ENCODE measurements at regions not wholly inside any gene's neighbourhood (a gene's known extent, or its start where the extent isn't known, plus 50 kb on each side); places are given as distances from the start of the nearest gene placed in this dataset.

DNA sequence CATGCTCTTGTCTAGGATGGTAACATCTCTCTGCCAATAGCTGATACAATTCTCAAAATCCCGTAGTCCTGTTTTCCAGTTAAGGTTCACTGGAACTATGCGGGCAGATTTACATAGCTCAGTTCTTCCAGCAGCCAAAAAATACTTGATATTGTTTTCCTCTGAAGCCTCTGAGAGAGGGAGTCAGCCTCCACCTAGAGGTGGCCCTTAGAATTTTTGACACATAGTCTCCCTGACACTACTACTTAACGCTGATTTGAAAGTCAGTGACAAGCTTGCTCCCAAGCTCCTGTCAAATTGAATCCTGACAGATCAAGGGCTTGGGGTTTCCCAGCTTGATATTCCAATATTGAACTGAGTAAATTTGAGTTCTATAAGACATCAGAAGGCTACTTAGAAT lies 1780.1 kb downstream of the TP53TG3F start:
- no peak for TF ChIP-seq POLR2A (IDR thresholded peaks at IDR 0.05)
- TF ChIP-seq, protein P1, sequence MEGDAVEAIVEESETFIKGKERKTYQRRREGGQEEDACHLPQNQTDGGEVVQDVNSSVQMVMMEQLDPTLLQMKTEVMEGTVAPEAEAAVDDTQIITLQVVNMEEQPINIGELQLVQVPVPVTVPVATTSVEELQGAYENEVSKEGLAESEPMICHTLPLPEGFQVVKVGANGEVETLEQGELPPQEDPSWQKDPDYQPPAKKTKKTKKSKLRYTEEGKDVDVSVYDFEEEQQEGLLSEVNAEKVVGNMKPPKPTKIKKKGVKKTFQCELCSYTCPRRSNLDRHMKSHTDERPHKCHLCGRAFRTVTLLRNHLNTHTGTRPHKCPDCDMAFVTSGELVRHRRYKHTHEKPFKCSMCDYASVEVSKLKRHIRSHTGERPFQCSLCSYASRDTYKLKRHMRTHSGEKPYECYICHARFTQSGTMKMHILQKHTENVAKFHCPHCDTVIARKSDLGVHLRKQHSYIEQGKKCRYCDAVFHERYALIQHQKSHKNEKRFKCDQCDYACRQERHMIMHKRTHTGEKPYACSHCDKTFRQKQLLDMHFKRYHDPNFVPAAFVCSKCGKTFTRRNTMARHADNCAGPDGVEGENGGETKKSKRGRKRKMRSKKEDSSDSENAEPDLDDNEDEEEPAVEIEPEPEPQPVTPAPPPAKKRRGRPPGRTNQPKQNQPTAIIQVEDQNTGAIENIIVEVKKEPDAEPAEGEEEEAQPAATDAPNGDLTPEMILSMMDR (IDR thresholded peaks at IDR 0.05), result no peak
- no peak for DNase-seq
- Histone ChIP-seq H3K4me3 (no peak overlapping the region), H3K9me3 (no peaks in the 10 kb centered on the region), H3K27ac (no peak overlapping the region), H3K36me3 (no peaks in the 10 kb centered on the region), H3K4me1 (no peaks in the 10 kb centered on the region), H3K27me3 (no peaks in the 10 kb centered on the region)
- ATAC-seq, result no peak
- 49% methylated on average over 3 of the region's 3 CpGs for WGBS (ENCODE audit: insufficient coverage, low coverage, low lambda C conversion rate, missing lambda C conversion rate)
- intact Hi-C loops (cut with DNase I), result no loop called here

DNA sequence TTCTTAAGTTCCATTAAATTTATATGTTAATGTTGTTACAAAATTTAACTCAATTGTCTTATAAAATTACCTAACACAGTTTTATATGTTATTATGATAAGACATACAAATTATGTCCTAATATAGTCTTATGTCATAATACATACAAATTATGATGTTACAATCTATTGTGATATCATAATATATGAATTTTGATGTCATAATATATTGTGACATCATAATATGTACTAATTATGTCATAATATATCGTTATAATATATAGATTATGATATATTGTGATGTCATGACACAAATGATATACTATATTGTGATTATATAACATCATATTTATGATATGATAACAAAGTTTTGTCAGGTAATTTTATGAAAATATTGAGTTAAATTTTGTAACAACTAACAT lies 1789.6 kb downstream of the TP53TG3F start:
- DNase-seq (no peak), ATAC-seq (no peak)
- H3K4me1 ChIP-seq, result no peaks in the 10 kb centered on the region
- intact Hi-C loops (cut with DNase I), result no loop called here
- no peaks in the 10 kb centered on the region for H3K36me3 ChIP-seq
- H3K9me3 ChIP-seq, result no peaks in the 10 kb centered on the region
- no peak overlapping the region for H3K27ac ChIP-seq
- no peaks in the 10 kb centered on the region for H3K27me3 ChIP-seq
- WGBS (ENCODE audit: insufficient coverage, low coverage, low lambda C conversion rate, missing lambda C conversion rate), result 5% methylated on average over 1 of the region's 1 CpG
- no peak overlapping the region for H3K4me3 ChIP-seq
- no peak for TF ChIP-seq POLR2A (IDR thresholded peaks at IDR 0.05)
- TF ChIP-seq, protein P1 (IDR thresholded peaks at IDR 0.05), result no peak

DNA sequence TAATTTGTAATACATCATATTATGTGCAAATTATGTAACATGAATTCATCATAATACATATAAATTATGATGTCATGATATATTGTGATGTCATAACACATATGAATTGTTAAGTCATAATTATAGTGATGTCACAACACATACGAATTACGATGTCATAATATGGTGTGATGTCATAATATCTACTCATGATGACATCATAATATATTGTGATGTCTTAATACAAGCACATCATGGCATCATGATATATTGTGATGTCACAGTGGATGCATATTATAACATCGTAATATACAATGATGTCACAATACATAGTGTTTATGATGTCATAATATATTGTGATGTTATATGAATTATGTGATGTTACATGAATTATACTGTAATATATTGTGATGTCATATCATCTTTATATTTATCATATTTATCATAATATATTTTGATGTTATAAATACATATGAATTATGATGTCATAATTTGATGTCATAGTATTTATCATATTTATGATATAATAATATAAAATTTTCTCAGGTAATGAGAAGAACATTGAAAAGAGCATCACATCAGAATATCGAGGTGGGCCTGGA lies 1793.0 kb downstream of the TP53TG3F start:
- no peak overlapping the region for H3K27ac ChIP-seq
- TF ChIP-seq, protein P1 (IDR thresholded peaks at IDR 0.05), result no peak
- no peak for TF ChIP-seq POLR2A (IDR thresholded peaks at IDR 0.05)
- DNase-seq, result no peak
- H3K27me3 ChIP-seq, result no peaks in the 10 kb centered on the region
- intact Hi-C loops (cut with DNase I), result no loop called here
- WGBS (ENCODE audit: insufficient coverage, low coverage, low lambda C conversion rate, missing lambda C conversion rate), result 68% methylated on average over 4 of the region's 4 CpGs
- no peak for ATAC-seq
- H3K4me1 ChIP-seq, result no peaks in the 10 kb centered on the region
- no peak overlapping the region for H3K4me3 ChIP-seq
- H3K36me3 ChIP-seq, result no peaks in the 10 kb centered on the region
- H3K9me3 ChIP-seq, result no peaks in the 10 kb centered on the region

DNA sequence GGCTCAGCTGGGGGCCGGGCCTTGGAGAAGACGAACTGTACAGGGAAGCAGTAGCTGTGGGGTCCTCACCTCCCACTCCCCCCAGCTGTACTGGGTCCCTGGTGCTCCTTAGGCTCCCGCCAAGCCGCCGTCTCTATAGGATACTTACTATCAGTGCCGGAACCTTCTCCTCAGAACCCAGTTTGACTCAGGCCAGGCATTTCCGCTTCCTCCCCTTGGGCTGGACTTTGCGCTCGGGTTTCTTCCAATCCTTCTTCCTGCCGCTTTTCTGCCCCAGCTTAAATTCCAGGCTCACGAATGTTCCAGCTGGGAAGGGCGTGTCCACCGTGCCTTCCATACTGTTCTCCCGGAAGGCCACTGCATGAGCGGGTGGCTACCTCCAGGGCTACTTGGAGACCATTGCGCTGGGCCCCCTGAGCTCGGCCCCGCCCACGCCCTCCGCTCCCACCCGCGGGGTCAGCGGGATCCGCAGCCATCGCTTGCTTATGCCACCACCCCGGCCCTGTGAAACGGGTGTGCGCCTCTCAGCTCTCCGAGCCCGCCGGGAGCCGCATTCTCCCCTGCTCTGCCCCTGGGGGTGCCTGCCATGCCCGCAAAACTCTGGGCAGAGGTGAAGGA lies 1795.9 kb downstream of the TP53TG3F start:
- WGBS (ENCODE audit: insufficient coverage, low coverage, low lambda C conversion rate, missing lambda C conversion rate), result 57% methylated on average over 13 of the region's 33 CpGs
- intact Hi-C loops (cut with DNase I), result no loop called here

More for the DNA sequence above, 1795.9 kb downstream of the TP53TG3F start:
- no peak overlapping the region for H3K27ac ChIP-seq
- TF ChIP-seq POLR2A (IDR thresholded peaks at IDR 0.05), result no peak
- TF ChIP-seq, protein P1 (IDR thresholded peaks at IDR 0.05), result no peak
- no peaks in the 10 kb centered on the region for H3K27me3 ChIP-seq
- H3K36me3 ChIP-seq, result no peaks in the 10 kb centered on the region
- H3K9me3 ChIP-seq, result no peaks in the 10 kb centered on the region
- peak in 1 of 4 donors; percentile 25 for ATAC-seq
- no peak for DNase-seq
- no peak overlapping the region for H3K4me3 ChIP-seq
- no peaks in the 10 kb centered on the region for H3K4me1 ChIP-seq

Data from right lobe of liver (tissue), 6 donors.